Neural progenitor cell (in vitro differentiated cells): ENCODE measurements at regions not wholly inside any gene's neighbourhood (a gene's known extent, or its start where the extent isn't known, plus 50 kb on each side); places are given as distances from the start of the nearest gene placed in this dataset.

ENCODE experiments used
- DNase-seq: peaks from one replicate; pipeline ENCODE4 v3.0.0-alpha.2; 2016; ENCODE audit warnings: low spot score
- H2AFZ ChIP-seq: fragments of 200-600 bp; sonication (generic); replicated peaks from 2 replicates; pipeline ENCODE4 v1.6.1; 2016; ENCODE audit warnings: antibody characterized with exemption
- H3F3A ChIP-seq: fragments of 200-600 bp; sonication (generic); 2 replicates; pipeline ENCODE4 v1.6.1; 2016; ENCODE audit warnings: antibody characterized with exemption, low read depth
- H3K27ac ChIP-seq: fragments of 200-600 bp; sonication (generic); 2 replicates; pipeline ENCODE4 v1.5.1; 2016; ENCODE audit warnings: mild to moderate bottlenecking
- H3K27me3 ChIP-seq: fragments of 200-600 bp; sonication (generic); 2 replicates; pipeline ENCODE4 v1.6.1; 2016; ENCODE audit warnings: mild to moderate bottlenecking, moderate library complexity
- H3K36me3 ChIP-seq: fragments of 200-600 bp; sonication (generic); 2 replicates; pipeline ENCODE4 v1.5.1; 2016
- H3K4me1 ChIP-seq: fragments of 200-600 bp; sonication (generic); 2 replicates; pipeline ENCODE4 v1.6.1; 2016; ENCODE audit warnings: mixed run types
- H3K4me2 ChIP-seq: fragments of 200-600 bp; sonication (generic); 2 replicates; pipeline ENCODE4 v1.6.1; 2016
- H3K4me3 ChIP-seq: fragments of 200-600 bp; sonication (generic); 2 replicates; pipeline ENCODE4 v1.5.1; 2016
- H3K79me2 ChIP-seq: fragments of 200-600 bp; sonication (generic); 2 replicates; pipeline ENCODE4 v1.6.1; 2016; ENCODE audit warnings: low read depth
- H3K9ac ChIP-seq: fragments of 200-600 bp; sonication (generic); 2 replicates; pipeline ENCODE4 v1.6.1; 2016
- H3K9me3 ChIP-seq: fragments of 200-600 bp; sonication (generic); 2 replicates; pipeline ENCODE4 v1.5.1; 2016; ENCODE audit warnings: low read depth
- H4K20me1 ChIP-seq: fragments of 200-600 bp; sonication (generic); 2 replicates; pipeline ENCODE4 v1.6.1; 2016; ENCODE audit warnings: low read depth
- H3K27ac Mint-ChIP-seq: 3 replicates; pipeline ENCODE4 v1.8.0; 2021; ENCODE audit warnings: mixed read lengths
- H3K27me3 Mint-ChIP-seq: 2 replicates; pipeline ENCODE4 v1.8.0; 2022; ENCODE audit warnings: low read depth, mild to moderate bottlenecking, inconsistent platforms, moderate library complexity, mixed read lengths; ENCODE audit not compliant: insufficient read depth
- H3K36me3 Mint-ChIP-seq: 3 replicates; pipeline ENCODE4 v1.8.0; 2021; ENCODE audit warnings: mixed read lengths
- H3K4me1 Mint-ChIP-seq: 3 replicates; pipeline ENCODE4 v1.8.0; 2021; ENCODE audit warnings: mixed read lengths
- H3K4me3 Mint-ChIP-seq: 3 replicates; pipeline ENCODE4 v1.8.0; 2021; ENCODE audit warnings: mild to moderate bottlenecking, moderate library complexity, mixed read lengths
- H3K9me3 Mint-ChIP-seq: 3 replicates; pipeline ENCODE4 v1.8.0; 2020; ENCODE audit warnings: mixed read lengths
- EZH2 ChIP-seq: fragments of 200-600 bp; sonication (generic); IDR thresholded peaks from 2 replicates; pipeline ENCODE4 v1.6.1; 2017; ENCODE audit warnings: antibody characterized with exemption, mild to moderate bottlenecking, moderate library complexity
- EZH2phosphoT487 ChIP-seq: fragments of 200-600 bp; sonication (generic); IDR thresholded peaks from 2 replicates; pipeline ENCODE4 v1.6.1; 2017; ENCODE audit warnings: antibody characterized with exemption
- TF ChIP-seq, protein P1 (sequence below): fragments of 200-600 bp; sonication (generic); IDR thresholded peaks from 2 replicates; pipeline ENCODE4 v1.5.1; 2017; ENCODE audit warnings: antibody characterized with exemption, mild to moderate bottlenecking

- no peaks in the 10 kb centered on the region for H3K79me2 ChIP-seq
- H3K27me3 Mint-ChIP-seq, result no peaks in the 10 kb centered on the region
- no peaks in the 10 kb centered on the region for H3K36me3 Mint-ChIP-seq
- no peak overlapping the region for H2AFZ ChIP-seq
- H3K4me3 Mint-ChIP-seq, result no peak overlapping the region
- no peak overlapping the region for H3K9ac ChIP-seq
- no peaks in the 10 kb centered on the region for H3K9me3 ChIP-seq
- TF ChIP-seq, protein P1, sequence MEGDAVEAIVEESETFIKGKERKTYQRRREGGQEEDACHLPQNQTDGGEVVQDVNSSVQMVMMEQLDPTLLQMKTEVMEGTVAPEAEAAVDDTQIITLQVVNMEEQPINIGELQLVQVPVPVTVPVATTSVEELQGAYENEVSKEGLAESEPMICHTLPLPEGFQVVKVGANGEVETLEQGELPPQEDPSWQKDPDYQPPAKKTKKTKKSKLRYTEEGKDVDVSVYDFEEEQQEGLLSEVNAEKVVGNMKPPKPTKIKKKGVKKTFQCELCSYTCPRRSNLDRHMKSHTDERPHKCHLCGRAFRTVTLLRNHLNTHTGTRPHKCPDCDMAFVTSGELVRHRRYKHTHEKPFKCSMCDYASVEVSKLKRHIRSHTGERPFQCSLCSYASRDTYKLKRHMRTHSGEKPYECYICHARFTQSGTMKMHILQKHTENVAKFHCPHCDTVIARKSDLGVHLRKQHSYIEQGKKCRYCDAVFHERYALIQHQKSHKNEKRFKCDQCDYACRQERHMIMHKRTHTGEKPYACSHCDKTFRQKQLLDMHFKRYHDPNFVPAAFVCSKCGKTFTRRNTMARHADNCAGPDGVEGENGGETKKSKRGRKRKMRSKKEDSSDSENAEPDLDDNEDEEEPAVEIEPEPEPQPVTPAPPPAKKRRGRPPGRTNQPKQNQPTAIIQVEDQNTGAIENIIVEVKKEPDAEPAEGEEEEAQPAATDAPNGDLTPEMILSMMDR, result no peak
- TF ChIP-seq EZH2 (no peak), EZH2phosphoT487 (no peak)
- H4K20me1 ChIP-seq, result no peaks in the 10 kb centered on the region
- no peak overlapping the region for H3K27ac Mint-ChIP-seq
- no peaks in the 10 kb centered on the region for H3K4me1 Mint-ChIP-seq
- no peaks in the 10 kb centered on the region for H3K9me3 Mint-ChIP-seq
- no peaks in the 10 kb centered on the region for H3K4me1 ChIP-seq
- H3K36me3 ChIP-seq, result no peaks in the 10 kb centered on the region
- H3F3A ChIP-seq, result no peaks in the 10 kb centered on the region
- no peak for DNase-seq
- H3K27ac ChIP-seq, result no peak overlapping the region
- H3K4me2 ChIP-seq, result no peak overlapping the region
- H3K27me3 ChIP-seq, result no peaks in the 10 kb centered on the region
- H3K4me3 ChIP-seq, result no peak overlapping the region
These were observed 200.1 kb upstream of the DAB2 start for GRCh38 chr5:39624890-39625289.

- Mint-ChIP-seq H3K36me3 (no peaks in the 10 kb centered on the region), H3K9me3 (no peaks in the 10 kb centered on the region), H3K27me3 (no peaks in the 10 kb centered on the region), H3K4me1 (no peaks in the 10 kb centered on the region), H3K4me3 (no peak overlapping the region), H3K27ac (no peak overlapping the region)
- H3K79me2 ChIP-seq, result no peaks in the 10 kb centered on the region
- no peaks in the 10 kb centered on the region for H3K9me3 ChIP-seq
- no peaks in the 10 kb centered on the region for H3K4me1 ChIP-seq
- TF ChIP-seq, protein P1, result no peak
- TF ChIP-seq EZH2 (no peak), EZH2phosphoT487 (no peak)
- H3K27ac ChIP-seq, result no peak overlapping the region
- H3K4me2 ChIP-seq, result no peak overlapping the region
- H3K36me3 ChIP-seq, result no peaks in the 10 kb centered on the region
- H3K27me3 ChIP-seq, result no peaks in the 10 kb centered on the region
- no peaks in the 10 kb centered on the region for H3F3A ChIP-seq
- H3K4me3 ChIP-seq, result no peak overlapping the region
- H2AFZ ChIP-seq, result no peak overlapping the region
- H4K20me1 ChIP-seq, result no peaks in the 10 kb centered on the region
- no peak for DNase-seq
- no peak overlapping the region for H3K9ac ChIP-seq
These were observed 199.6 kb upstream of the DAB2 start for GRCh38 chr5:39624268-39624886.

- TF ChIP-seq EZH2phosphoT487, result no peak
- Histone ChIP-seq H3K4me1 (no peaks in the 10 kb centered on the region), H3K9me3 (no peaks in the 10 kb centered on the region), H3K36me3 (no peaks in the 10 kb centered on the region), H2AFZ (no peak overlapping the region), H3K27ac (no peak overlapping the region), H3K4me3 (no peak overlapping the region), H3K79me2 (no peaks in the 10 kb centered on the region), H4K20me1 (no peaks in the 10 kb centered on the region), H3K9ac (no peak overlapping the region), H3K27me3 (no peaks in the 10 kb centered on the region), H3K4me2 (no peak overlapping the region), H3F3A (no peaks in the 10 kb centered on the region)
- H3K4me1 Mint-ChIP-seq, result no peaks in the 10 kb centered on the region
- H3K27me3 Mint-ChIP-seq, result no peaks in the 10 kb centered on the region
- H3K9me3 Mint-ChIP-seq, result no peaks in the 10 kb centered on the region
- no peak overlapping the region for H3K27ac Mint-ChIP-seq
- DNase-seq, result no peak
- H3K4me3 Mint-ChIP-seq, result no peak overlapping the region
- no peaks in the 10 kb centered on the region for H3K36me3 Mint-ChIP-seq
These were observed 198.6 kb upstream of the DAB2 start for GRCh38 chr5:39623291-39623865.

DNA sequence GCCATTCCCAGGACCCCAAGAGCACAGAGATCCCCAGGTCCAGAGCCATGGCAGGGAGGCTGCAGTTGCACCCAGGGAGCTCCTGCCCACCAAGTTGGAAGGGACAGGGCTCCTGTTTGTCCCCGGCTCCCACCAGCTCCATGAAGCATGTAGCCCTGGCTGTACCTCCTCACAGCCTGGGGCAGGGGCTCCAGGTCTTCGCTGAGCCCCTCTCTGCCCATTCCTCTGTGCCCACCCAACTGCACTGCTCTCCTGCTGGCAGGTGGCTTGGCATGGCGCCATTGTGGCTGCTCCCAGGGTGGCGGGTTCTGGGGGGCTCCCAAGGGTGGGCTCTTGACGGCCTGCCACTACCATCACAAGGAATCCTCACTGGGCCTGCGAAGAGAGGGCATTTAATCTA, 197.5 kb upstream of the DAB2 start:
- DNase-seq, result no peak
- no peak overlapping the region for H3K4me2 ChIP-seq
- Mint-ChIP-seq H3K27me3 (no peaks in the 10 kb centered on the region), H3K4me3 (no peak overlapping the region), H3K9me3 (no peaks in the 10 kb centered on the region), H3K4me1 (no peaks in the 10 kb centered on the region), H3K27ac (no peak overlapping the region), H3K36me3 (no peaks in the 10 kb centered on the region)
- H3F3A ChIP-seq, result no peaks in the 10 kb centered on the region
- no peaks in the 10 kb centered on the region for H3K9me3 ChIP-seq
- no peaks in the 10 kb centered on the region for H3K4me1 ChIP-seq
- no peaks in the 10 kb centered on the region for H4K20me1 ChIP-seq
- H3K36me3 ChIP-seq, result no peaks in the 10 kb centered on the region
- H3K9ac ChIP-seq, result no peak overlapping the region
- H2AFZ ChIP-seq, result no peak overlapping the region
- H3K4me3 ChIP-seq, result no peak overlapping the region
- H3K79me2 ChIP-seq, result no peaks in the 10 kb centered on the region
- H3K27ac ChIP-seq, result no peak overlapping the region
- no peak for TF ChIP-seq EZH2phosphoT487
- TF ChIP-seq EZH2, result no peak
- TF ChIP-seq, protein P1, result no peak
- no peaks in the 10 kb centered on the region for H3K27me3 ChIP-seq
